HG03378 (cell line): ENCODE measurements at regions not wholly inside any gene's neighbourhood (a gene's known extent, or its start where the extent isn't known, plus 50 kb on each side); places are given as distances from the start of the nearest gene placed in this dataset.
"Not testable (repeated sequence)": the region's sequence is repeated elsewhere in the genome, so short reads cannot be mapped to it uniquely, and the experiment has no call there.

ENCODE experiments used
- ATAC-seq: cut with Tn5 transposase; IDR thresholded peaks from one replicate; pipeline ENCODE4 v1.9.1; 2021; ENCODE audit warnings: mild to moderate bottlenecking, moderate library complexity; ENCODE audit not compliant: unreplicated experiment

DNA sequence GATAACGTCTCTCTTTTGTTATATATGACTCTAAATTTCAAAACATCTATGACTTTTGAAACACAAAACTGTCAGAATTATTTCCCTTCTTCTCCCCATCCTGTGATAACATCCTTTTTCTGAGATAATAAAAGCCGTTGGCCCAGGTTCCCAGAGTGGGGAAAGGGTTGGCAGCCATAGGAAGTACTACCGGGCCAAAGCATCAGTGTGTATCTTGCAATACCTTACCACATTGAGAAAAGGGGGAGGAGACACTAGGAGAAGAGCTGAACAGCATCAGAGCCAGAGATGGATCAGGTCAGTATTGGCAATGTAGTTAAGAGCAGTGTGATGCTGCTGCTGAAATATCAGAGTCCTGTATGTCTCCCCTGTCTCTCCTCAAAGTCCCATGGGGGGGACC lies 210.0 kb upstream of the PROK2 start:
- ATAC-seq = no peak

DNA sequence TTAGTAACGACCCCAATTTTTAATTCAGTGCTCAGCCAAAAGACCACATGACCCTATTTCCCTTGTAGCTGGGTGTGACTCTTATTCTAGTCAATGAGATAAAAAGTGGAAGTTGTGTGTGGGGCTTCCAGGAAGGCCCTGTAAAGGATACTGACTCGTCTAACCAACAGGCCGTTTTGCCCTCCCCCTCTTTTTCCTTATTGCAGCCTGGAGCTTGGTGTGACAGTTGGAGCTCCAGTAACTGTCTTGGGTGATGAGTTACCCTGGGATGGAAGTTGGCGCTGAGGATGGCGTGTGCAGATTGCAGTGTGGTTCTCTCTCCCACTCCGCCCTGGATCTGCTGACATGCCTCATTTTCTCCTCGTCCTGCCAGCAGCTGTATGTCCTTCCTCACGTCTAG lies 209.3 kb upstream of the PROK2 start:
- no peak for ATAC-seq

DNA sequence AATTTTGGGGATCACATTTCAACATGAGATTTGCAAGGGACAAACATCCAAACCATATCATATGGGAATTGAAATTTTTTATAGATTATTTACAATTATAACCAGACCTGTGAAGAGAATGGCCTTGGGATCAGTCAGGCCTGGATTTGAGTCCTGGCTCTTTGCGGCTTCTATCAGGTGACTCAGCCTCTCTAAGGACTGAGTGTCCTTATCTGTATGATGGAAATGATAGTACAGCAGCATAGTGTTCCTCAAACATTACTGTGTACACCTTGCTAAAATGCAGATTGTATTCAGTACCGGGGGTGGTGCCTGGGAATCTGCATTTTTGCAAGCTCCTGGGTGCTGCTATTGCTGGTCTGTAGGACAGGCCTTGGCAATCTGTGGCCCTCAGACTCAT lies 206.7 kb upstream of the PROK2 start:
- no peak for ATAC-seq

DNA sequence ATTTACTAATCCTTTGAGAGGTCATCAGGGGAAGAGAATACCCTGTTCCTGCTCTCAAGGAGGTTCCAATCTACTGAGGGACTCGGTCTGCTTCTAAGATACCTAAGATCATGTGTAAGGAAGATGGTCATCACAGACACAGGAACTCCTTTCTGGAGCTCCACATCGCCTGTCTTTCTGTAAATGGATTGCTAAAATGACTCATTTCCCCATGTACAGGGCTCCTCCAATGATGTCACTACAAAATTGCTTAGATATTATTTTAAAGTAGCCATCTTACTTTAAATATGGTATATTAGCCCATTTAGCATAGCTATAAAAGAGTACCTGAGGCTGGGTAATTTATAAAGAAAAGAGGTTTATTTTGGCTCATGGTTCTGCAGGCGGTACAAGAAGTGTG lies 206.1 kb upstream of the PROK2 start:
- no peak for ATAC-seq

DNA sequence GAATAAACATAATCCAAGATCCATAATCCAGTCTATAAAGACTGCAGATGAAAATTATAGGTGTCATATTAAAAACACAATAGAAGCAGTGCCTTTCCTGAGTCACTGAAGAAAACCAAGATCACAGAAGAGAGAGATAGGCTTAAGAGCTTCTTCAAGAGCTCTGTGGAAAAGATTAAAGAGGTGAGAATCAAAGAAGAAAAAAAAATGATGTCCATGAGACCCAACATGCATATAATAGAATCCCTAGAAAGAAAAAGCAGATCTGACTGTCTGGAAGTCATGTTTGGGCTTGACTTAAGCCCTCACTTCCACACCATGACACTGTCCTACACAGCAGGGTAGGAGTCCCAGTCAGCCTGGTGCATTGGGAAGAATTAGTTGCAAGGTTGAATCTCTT lies 205.6 kb upstream of the PROK2 start:
- no peak for ATAC-seq

DNA sequence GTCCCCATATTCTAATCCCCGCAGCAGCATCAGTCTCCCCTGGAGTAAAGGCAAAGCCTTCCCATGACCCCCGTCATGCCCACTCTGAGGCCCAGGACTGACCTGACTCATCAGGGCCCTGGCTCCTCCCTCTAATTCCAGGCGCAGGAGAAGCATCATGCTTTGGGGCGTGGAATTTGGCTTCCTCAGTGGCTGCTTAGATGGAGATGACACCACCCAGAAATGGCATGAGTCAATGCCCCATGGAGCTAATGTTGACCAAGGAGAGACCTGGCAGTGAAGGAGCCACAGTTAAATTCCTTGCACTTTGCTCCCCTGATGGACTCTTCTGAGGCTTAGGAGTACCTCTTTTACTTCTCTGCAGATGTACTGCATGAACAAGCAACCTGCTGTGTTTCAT lies 204.2 kb upstream of the PROK2 start:
- no peak for ATAC-seq

DNA sequence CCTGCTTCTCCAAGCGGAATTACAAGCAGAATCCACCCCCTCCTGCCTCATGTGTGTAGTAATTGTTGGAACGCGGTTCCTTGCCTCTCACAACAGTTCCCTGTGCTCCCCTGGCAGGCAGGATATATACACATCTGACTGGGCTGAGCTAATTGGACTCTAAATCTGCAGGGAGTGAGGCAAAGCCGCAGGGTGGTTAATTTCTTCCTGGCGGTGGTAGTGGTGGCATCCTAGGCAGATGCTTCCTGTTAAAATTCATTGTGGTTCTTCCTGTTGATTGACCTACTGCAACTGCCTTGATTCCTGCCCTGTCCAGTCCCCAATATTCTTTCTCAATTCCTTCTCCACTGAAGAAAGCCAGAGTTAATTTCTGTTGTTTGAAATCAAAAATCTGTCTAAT lies 202.9 kb upstream of the PROK2 start:
- no peak for ATAC-seq

DNA sequence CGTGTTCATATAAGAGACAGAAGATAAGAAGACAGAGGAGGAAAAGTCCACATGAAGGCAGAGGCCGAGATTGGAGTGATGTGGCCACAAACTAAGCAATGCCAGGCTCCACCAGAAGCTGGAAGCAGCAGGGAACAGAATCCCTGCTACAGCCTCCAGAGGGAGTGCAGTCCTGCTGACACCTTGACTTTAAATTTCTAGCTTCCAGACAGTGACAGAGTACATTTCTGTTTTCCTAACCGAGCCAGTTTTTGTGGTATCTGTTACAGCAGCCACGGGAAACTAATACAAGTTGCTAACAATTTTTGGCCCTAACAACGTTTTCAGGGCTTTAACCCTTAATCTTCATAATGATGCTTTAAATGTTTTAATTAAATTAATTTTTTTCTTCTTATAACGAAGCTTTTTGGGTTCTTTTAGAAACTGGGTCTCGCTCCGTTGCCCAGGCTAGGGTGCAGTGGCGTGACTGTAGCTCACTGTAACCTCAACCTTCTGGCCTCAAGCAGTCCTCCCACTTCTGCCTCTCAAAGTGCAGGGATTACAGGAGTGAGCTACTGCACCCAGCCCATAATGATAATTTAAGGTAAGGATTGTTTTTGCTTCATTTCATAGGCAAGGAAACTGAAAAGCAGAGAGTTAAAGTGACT lies 202.3 kb upstream of the PROK2 start:
- no peak for ATAC-seq

DNA sequence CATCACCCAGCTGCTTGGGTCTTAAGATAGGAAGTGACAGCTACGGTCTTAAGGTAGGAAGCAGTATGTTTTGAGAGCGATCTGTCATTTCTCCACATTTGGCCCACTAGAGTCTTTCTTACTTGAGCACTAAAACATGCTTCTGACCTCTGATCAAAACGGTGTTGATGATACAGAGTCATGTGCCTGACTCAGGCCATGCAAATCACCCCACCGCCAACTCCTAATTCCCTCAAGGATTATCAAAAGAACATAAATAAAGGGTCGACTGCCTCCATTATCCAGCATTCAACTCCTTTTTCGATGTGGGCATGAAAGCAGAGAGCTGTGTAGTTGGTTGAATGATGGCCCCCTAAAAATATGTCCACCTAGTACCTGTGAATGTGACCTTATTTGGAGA lies 201.7 kb upstream of the PROK2 start:
- no peak for ATAC-seq

DNA sequence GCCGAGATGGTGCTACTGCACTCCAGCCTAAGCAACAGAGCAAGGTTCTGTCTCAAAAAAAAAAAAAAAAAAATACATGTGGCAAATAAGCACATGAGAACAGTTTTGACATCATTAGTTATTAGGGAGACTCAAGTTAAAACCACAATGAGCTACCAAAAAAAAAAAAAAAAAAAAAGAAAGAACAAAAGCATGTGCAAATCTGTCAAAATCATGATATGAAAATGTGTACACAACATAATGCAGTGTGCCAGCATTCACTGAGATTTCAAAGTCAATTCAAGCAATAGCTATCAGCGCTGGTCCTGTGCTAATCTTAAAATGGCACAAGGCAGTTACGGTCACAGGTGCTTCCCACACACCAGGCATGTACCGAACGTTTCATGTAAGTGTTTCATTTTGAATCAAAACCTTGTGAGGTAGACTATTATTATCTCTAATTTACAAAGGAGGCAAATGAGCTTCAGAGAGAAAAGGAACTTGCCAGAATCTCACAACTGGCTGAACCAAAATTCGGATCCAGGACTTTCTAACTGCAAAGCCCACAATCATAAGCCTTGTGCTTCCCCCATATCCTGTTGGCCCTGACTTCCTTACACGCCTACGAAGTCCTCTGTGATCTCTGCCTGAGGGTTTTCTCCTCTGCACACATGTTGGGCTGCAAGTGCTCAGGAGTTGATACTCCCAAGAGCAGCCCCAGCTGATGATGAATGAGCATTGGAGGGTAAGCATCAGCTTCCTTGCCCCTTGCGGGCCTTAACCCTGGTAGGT lies 200.1 kb upstream of the PROK2 start:
- ATAC-seq = peak; percentile 90

DNA sequence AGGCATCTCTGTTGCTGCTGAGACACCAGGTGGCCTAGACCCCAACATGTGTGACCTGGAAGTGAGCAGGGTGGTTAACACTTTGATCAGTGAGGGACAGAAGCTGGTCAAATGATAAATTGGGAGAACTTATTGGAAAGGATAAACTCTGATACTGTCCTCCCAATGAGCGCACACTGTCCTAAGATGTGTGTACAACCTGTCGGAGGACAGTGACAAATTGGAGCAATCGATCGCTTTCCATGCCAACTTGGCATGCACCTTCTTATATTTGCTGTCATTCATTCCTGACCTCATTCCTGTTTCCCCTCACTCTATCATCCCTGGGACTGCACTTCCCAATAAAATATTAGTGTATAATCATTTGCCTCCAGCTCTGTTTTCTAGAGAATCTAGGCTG lies 198.7 kb upstream of the PROK2 start:
- no peak for ATAC-seq

DNA sequence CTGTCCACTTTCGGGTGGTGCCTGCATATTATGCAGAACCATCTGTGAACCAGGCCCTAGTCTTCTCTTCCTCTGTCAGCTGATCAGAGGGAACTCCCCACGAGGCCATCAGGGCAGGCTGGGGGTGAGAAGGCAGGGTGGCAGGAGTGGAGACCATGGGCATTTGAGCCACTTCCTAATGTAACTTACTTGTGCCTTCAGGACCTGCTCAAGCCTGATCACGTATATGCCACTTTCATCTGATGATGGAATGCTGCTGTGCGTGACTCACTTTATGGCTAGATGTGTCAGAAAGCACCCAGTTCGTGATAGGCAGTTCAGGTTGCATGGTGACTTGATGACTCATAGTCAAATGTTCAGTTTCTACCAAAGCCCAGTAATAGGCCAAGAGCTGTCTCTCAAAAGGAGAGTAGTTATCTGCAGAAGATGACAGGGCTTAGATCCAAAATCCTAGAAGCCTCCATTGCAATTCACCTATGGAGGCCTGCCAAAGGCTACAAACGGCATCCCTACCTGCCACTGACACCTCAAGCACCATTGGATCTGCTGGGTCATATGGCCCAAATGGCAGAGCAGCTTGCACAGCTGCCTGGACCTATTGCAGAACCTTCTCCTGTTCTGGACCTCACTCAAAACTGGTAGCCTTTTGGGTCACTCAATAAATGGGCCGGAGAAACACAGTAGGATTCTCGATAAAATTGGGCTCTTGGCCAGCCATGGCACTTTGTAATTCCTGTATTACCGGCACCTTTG lies 197.7 kb upstream of the PROK2 start:
- ATAC-seq = not testable (repeated sequence)

DNA sequence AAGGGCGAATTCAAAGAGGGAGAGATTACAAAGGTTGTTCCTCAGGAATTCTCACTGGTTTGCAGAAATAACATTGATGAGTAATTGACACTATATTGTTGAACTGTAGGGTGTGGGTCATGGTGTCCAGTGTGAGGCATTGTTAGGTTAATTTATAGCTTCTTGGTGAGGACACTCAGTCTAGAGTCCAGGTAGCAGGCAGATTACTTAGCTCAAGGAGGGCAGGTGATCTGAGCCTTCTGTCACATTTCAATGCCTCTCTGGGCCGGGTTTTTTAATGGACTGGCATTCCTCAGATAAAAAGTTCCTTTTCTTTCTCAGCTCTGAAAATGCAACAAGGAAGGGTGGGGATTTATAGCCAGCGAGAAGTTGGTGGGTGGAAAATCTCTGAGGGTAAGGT lies 194.2 kb upstream of the PROK2 start:
- no peak for ATAC-seq

DNA sequence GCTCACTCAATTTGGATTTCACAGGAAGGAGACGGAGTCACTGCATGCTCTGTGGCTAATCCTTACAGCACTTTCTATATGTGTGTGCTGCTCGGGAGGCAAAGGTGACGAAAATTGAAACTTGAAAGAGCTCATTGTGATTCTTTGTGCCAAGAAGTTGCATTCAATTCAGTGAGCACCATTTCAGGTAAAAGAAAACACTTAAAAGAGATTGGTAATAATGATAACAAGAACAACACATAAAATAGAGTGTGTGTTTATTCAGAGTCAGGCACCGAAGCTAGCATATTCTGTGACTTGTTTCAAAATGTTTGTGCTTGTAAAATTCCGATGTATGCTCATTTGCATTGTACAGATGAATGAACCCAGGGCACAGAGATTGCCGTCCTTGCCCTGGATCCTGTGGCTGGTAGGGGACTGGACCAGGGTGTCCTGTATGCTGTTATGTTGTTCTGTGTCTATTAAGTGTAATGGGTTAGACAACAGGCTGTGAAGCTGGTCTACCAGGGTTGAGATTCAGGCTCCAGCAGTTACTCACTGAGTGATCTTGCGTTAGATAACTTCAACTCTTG lies 193.3 kb upstream of the PROK2 start:
- ATAC-seq = peak; percentile 88

DNA sequence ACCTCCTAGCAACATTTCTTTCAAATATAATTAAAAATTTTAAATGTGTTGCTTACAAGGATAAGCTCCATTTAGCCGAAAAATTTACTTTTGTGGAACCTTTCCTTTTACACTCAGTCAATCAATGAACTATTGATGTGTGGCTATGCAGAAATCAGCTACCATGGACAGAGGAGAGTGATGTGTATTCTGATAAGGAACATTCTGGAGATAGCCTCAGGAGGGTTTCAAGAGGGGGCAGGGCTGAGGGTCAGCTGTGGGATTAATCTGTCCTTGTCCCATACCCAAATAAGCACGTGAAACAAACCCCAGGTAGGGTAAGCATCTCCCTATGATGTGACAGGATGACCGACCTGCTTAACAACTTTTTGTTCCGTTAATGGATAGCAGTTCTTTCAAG lies 192.6 kb upstream of the PROK2 start:
- no peak for ATAC-seq

DNA sequence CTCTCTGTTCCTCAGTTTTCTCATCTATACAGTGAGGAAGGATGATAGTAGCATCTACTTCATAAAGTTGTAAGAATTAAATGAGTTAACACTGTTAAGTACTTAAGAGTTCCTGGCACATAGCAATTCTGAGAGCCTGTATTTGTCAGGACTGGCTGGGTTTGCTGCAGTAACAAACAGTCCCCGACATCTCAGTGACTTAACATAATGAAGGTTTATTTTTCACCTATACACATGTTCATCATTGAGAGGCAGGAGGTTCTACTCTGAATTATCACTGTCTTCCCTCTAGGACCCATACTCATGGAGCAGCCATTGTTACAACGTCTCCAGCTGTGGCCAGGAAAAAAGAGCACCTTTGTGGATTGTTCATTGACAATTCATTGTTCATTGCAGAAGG lies 190.6 kb upstream of the PROK2 start:
- no peak for ATAC-seq

DNA sequence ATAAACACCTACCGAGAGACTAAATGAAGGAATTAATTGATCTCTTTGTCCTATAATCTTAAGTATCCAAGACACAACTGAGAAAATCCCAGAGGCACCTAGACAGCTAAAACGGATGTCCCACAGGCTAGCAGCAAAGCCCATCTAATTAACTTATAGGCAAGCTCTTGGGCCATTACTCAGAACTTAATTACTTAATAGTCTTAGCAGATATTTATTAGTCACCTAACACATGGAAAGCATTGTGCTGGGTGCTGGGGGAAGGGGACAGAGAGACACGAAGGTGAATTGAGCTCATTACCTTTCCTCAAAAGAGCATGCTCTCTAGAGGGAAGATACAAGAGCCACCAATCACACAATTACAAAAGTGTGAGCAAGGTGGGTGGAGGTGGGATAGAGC lies 189.8 kb upstream of the PROK2 start:
- no peak for ATAC-seq

DNA sequence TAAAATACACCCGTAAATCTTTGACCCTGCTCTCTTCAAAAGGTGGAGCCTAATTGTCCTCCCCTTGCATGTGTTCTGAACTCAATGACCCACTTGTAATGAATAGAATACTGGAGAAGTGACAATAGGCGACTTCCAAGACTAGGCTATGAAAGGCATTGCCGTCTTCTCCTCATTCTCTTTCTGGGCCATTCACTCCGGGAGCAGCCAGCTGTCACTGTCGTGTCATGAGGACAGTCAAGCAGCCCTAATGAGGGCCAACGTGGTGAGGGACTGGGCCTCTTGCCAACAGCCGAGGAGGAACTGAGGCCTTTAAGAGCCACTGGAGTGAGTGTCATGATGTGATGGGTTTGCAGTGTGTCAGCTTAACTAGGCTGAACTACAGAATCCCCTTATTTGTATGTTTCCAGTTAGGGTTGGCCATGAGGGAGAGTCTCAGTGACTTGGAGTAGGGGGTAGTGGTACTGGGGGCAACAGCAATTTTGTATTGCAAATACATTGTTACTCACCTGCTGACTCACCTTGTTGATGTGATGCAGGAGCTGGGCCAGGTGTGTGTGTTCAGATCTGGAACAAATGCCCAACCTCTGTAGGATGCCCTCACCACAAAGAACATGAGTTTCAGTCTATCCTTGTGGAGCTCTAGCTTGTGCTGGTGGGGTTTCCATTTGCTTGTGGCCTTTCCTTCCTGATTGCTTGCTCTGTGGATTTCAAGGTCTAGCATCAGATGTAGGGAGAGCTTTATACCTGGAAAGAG lies 188.5 kb upstream of the PROK2 start:
- no peak for ATAC-seq

DNA sequence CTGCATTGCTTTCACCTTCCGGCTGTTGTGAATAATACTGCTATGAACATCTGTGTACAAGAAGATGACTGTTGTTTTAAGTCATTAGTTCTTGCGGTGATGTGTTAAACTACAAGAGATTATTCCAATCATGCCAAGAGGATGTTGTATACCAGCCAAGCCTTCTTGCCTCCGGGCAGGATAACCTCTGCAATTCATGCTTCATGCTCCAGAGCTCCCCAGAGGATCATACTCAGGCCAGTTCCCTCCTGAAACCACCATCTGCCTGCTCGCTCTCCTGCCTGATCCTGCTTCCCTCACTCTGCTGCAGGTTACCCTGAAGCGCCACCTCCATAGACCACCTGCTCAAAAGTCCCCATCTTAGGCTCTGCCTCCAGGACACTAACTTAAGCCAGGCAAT lies 187.1 kb upstream of the PROK2 start:
- ATAC-seq = no peak

DNA sequence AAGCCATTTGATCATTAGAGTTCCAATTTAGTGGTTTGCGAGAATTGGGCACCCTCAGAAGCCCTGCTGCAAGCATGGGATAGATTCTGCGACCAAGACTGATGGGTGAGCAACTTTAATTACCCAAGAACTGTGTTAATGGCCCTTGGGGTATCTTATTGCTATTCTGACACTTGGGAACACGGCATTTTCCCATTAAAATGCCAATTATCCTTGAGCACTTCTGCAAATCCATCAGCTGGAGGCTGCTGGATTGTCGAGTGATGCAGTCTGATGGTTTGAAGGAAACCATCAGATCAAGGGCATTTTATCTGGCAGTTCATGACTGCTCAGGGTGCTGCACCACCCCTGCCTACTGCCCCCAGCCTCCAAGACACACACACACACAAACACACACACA lies 183.6 kb upstream of the PROK2 start:
- no peak for ATAC-seq

DNA sequence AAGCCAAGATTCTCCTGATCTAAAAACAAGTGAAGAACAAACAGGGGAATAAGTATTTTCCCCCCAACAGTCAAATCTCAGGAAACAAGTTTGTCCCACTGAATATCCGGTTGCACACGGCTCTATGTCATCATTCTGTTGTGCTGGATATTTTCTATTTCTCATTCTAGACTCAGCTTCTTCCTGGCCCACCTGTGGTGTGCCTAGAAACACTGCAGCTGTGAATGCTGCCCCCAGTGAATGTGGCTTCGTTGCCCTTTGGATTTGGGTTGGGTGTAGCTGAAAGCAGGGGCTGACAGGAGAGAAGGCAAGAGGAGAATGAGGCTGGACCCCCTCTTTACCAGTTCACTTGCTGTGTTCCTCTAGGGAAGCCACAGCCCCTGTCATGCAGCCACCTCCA lies 181.2 kb upstream of the PROK2 start:
- no peak for ATAC-seq
